Hepatocyte (in vitro differentiated cells): ENCODE measurements at regions not wholly inside any gene's neighbourhood (a gene's known extent, or its start where the extent isn't known, plus 50 kb on each side); places are given as distances from the start of the nearest gene placed in this dataset.

Experiments
- CTCF ChIP-seq: fragments of 200-600 bp; sonication (generic); IDR thresholded peaks from 2 replicates; pipeline ENCODE4 v1.5.1; 2016; ENCODE audit warnings: antibody characterized with exemption, mild to moderate bottlenecking; ENCODE audit not compliant: poor library complexity
- EZH2 ChIP-seq: fragments of 200-600 bp; sonication (generic); IDR thresholded peaks from 2 replicates; pipeline ENCODE4 v1.6.1; 2016; ENCODE audit warnings: antibody characterized with exemption, mild to moderate bottlenecking, borderline replicate concordance
- EZH2phosphoT487 ChIP-seq: fragments of 200-600 bp; sonication (generic); IDR thresholded peaks from one replicate; pipeline ENCODE4 v1.6.1; 2018; ENCODE audit warnings: antibody characterized with exemption, mild to moderate bottlenecking, low read depth, moderate library complexity; ENCODE audit not compliant: unreplicated experiment, severe bottlenecking

DNA sequence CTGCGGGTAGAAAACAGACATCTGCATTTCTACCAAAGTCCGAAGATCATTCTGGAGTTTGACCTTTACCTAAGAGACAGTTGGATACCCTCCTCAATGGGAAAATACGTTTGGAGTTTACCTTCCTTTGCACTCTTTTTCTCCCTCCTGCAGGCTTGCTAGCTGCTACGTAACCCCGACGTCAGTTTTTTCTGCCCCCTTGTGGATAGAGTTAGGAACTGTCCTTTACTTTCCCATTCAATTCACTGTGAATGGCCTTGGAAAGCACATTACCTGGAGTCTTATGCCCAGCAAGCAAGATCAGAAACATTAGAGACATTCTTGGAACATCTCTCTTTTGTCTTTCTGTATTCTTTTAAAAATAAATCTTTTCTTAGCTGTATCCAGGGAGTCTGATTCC, 250.7 kb downstream of the NAP1L3 start:
- TF ChIP-seq CTCF = peak; percentile 74
- TF ChIP-seq EZH2 = no peak
- TF ChIP-seq EZH2phosphoT487 = no peak
